Caco-2 (cell line): ENCODE measurements at regions not wholly inside any gene's neighbourhood (a gene's known extent, or its start where the extent isn't known, plus 50 kb on each side); places are given as distances from the start of the nearest gene placed in this dataset.

Experiments used
- BruUV-seq: library from RNA; stranded (reverse); fragments of 400-500 nt; replicated peaks from 2 replicates; lab custom pipeline; 2021; lab: Mats Ljungman, UMichigan
- CTCF ChIA-PET: fragments of 300-600 bp; sonication (Branson Sonifier 250); formaldehyde crosslinking; loops from one replicate; lab custom pipeline; 2022; ENCODE audit warnings: antibody characterized with exemption; lab: Charles Lee
- POLR2A ChIA-PET: fragments of 300-600 bp; sonication (Branson Sonifier 250); formaldehyde crosslinking; loops from one replicate; lab custom pipeline; 2022; ENCODE audit warnings: antibody characterized with exemption; lab: Charles Lee
- DNase-seq, 2 experiments: peaks; one replicate each; pipeline versions ENCODE4 v3.0.0 to v3.0.0-alpha.2; 2020 to 2022
- H3K27me3 ChIP-seq: replicated peaks from 2 replicates; pipeline ENCODE4 v1.6.0; 2011; ENCODE audit warnings: low read length; ENCODE audit not compliant: control insufficient read depth, insufficient read depth
- H3K36me3 ChIP-seq: 2 replicates; pipeline ENCODE4 v1.5.1; 2011; ENCODE audit warnings: low read length; ENCODE audit not compliant: control insufficient read depth, insufficient read depth
- H3K4me1 ChIP-seq: fragments of 250-450 bp; sonication (Bioruptor Pico); 2 replicates; pipeline ENCODE4 v1.5.1; 2020; ENCODE audit warnings: mild to moderate bottlenecking
- H3K4me3 ChIP-seq: 2 replicates; pipeline ENCODE4 v1.5.1; 2011; ENCODE audit warnings: low read depth, mild to moderate bottlenecking, control low read depth, low read length
- H3K9me3 ChIP-seq: fragments of 250-450 bp; sonication (Bioruptor Pico); 2 replicates; pipeline ENCODE4 v1.5.1; 2020; ENCODE audit warnings: mild to moderate bottlenecking, moderate library complexity
- H3K27ac Mint-ChIP-seq: one replicate; pipeline ENCODE4 v1.8.0; 2022; ENCODE audit warnings: mixed read lengths; ENCODE audit not compliant: unreplicated experiment
- H3K27me3 Mint-ChIP-seq: one replicate; pipeline ENCODE4 v1.8.0; 2022; ENCODE audit warnings: mixed read lengths; ENCODE audit not compliant: insufficient read depth, unreplicated experiment
- H3K36me3 Mint-ChIP-seq: one replicate; pipeline ENCODE4 v1.8.0; 2022; ENCODE audit warnings: mild to moderate bottlenecking, mixed read lengths; ENCODE audit not compliant: insufficient read depth, unreplicated experiment
- H3K4me1 Mint-ChIP-seq: one replicate; pipeline ENCODE4 v1.8.0; 2022; ENCODE audit warnings: low read depth, mixed read lengths; ENCODE audit not compliant: unreplicated experiment
- H3K4me3 Mint-ChIP-seq: one replicate; pipeline ENCODE4 v1.8.0; 2022; ENCODE audit warnings: mild to moderate bottlenecking, moderate library complexity, mixed read lengths; ENCODE audit not compliant: unreplicated experiment
- H3K9me3 Mint-ChIP-seq: one replicate; pipeline ENCODE4 v1.8.0; 2022; ENCODE audit warnings: mixed read lengths; ENCODE audit not compliant: unreplicated experiment
- intact Hi-C: fragments of 100-400 bp; cut with micrococcal nuclease; formaldehyde crosslinking; loops from one replicate; pipeline ENCODE4 v1.10.0; 2022; ENCODE audit not compliant: unreplicated experiment
- TF ChIP-seq, protein P1 (sequence below), 2 experiments: fragments of 200-600 bp in 1 of 2; IDR thresholded peaks; 1 replicate in 1 of 2; 2 replicates in 1 of 2; pipeline versions ENCODE4 v1.5.1 to v1.8.0; 2011 to 2022; ENCODE audit warnings: antibody characterized with exemption in 1 of 2, control low read depth in 1 of 2, inconsistent platforms in 1 of 2, low read depth in 1 of 2, low read length in 1 of 2, mild to moderate bottlenecking in 1 of 2, moderate library complexity in 1 of 2; ENCODE audit not compliant: insufficient read depth in 1 of 2, severe bottlenecking in 1 of 2, unreplicated experiment in 1 of 2

DNA sequence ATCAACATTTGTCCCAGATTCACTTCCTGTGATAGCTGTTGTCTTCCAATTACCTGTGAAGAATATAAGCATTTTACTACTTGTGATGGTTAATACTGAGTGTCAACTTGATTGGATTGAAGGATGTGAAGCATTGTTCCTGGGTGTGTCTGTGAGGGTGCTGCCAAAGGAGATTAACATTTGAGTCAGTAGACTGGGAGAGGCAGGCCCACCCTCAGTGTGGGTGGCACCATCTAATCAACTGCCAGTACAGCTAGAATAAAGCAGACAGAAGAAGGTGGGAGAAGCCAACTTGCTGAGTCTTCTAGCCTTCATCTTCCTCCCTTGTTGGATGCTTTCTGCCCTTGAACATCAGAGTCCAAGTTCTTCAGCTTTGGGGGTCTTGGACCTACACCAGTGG lies 660.4 kb upstream of the GOT2 start:
- no peaks in the 10 kb centered on the region for H3K9me3 ChIP-seq
- no peaks in the 10 kb centered on the region for H3K27me3 ChIP-seq
- intact Hi-C loops: no loop called here
- Mint-ChIP-seq H3K36me3 (no peaks in the 10 kb centered on the region), H3K9me3 (no peaks in the 10 kb centered on the region), H3K4me3 (no peak overlapping the region), H3K27me3 (peaks cover 2% of the 10 kb centered on the region), H3K27ac (no peak overlapping the region), H3K4me1 (no peaks in the 10 kb centered on the region)
- no peaks in the 10 kb centered on the region for H3K36me3 ChIP-seq
- ChIA-PET POLR2A (no interaction called here), CTCF (no interaction called here)
- no peaks in the 10 kb centered on the region for H3K4me1 ChIP-seq
- TF ChIP-seq, protein P1, sequence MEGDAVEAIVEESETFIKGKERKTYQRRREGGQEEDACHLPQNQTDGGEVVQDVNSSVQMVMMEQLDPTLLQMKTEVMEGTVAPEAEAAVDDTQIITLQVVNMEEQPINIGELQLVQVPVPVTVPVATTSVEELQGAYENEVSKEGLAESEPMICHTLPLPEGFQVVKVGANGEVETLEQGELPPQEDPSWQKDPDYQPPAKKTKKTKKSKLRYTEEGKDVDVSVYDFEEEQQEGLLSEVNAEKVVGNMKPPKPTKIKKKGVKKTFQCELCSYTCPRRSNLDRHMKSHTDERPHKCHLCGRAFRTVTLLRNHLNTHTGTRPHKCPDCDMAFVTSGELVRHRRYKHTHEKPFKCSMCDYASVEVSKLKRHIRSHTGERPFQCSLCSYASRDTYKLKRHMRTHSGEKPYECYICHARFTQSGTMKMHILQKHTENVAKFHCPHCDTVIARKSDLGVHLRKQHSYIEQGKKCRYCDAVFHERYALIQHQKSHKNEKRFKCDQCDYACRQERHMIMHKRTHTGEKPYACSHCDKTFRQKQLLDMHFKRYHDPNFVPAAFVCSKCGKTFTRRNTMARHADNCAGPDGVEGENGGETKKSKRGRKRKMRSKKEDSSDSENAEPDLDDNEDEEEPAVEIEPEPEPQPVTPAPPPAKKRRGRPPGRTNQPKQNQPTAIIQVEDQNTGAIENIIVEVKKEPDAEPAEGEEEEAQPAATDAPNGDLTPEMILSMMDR (IDR thresholded peaks at IDR 0.05; ENCODE audit: insufficient read depth in 1 of 2, low read depth in 1 of 2, low read length in 1 of 2, severe bottlenecking in 1 of 2, unreplicated experiment in 1 of 2): no peak
- BruUV-seq: no TSS peak
- no peak for DNase-seq
- H3K4me3 ChIP-seq: no peak overlapping the region

DNA sequence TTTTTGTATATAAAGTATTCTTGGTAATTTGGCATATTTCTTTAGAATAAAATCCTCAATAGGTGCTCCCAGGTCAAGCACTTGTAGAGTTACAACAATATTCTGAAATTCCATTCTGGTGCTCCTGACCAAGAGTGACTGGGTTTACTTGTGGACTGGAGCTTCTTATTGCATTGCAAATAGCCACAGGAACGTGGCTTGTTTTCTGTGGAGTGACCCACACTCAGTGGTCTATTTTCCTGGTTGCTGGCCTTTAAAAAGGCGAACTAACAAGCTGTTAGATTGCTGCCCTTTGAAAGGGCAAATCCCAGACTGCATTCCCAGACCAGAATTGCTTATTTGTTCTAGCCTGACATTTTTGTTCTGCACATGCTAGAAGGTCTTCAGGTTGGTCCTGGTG lies 658.8 kb upstream of the GOT2 start:
- no peak for DNase-seq
- H3K27ac Mint-ChIP-seq: no peak overlapping the region
- H3K4me1 ChIP-seq: no peaks in the 10 kb centered on the region
- TF ChIP-seq, protein P1 (IDR thresholded peaks at IDR 0.05; ENCODE audit: insufficient read depth in 1 of 2, low read depth in 1 of 2, low read length in 1 of 2, severe bottlenecking in 1 of 2, unreplicated experiment in 1 of 2): no peak
- no peaks in the 10 kb centered on the region for H3K9me3 Mint-ChIP-seq
- no peaks in the 10 kb centered on the region for H3K9me3 ChIP-seq
- CTCF ChIA-PET: no interaction called here
- no peaks in the 10 kb centered on the region for H3K27me3 ChIP-seq
- intact Hi-C loops: no loop called here
- H3K36me3 ChIP-seq: no peaks in the 10 kb centered on the region
- no peaks in the 10 kb centered on the region for H3K4me1 Mint-ChIP-seq
- H3K36me3 Mint-ChIP-seq: no peaks in the 10 kb centered on the region
- no peak overlapping the region for H3K4me3 Mint-ChIP-seq
- no TSS peak for BruUV-seq
- H3K4me3 ChIP-seq: no peak overlapping the region
- POLR2A ChIA-PET: no interaction called here
- H3K27me3 Mint-ChIP-seq: peaks cover 9% of the 10 kb centered on the region

DNA sequence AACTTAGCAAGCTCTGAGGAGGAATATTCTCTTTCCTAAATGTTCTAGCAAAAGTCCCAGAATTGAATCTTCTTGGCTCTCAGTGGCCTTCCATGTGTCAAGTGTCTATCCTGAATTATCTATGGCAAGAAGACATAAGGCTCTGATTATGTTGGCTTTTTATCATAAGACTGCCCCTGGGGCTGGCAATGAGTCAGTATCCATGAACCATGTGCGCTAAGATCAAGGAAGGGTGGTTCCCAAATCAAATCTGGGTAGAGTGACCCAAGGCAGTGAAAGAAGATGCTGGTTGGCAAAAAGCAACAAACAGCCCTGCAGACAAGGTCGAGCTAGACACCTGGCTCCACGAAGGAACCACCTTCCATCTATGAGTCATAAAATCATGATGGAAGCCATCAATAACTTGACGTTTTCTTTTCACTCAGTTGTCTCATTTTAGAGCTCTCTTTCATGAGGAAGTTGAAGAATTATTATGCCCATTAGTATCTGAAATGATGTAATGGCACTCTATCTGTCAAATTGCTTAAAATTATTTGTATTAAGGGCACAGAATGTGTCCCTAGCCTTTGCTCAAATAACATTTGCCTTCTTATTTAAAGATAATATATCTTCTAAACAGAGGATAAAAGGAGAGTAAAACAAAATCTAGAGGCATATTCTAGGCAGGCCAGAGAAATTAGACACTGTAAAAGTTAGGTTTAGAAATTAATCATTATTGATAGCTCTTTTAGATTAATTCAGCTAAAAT lies 657.7 kb upstream of the GOT2 start:
- Mint-ChIP-seq H3K9me3 (no peaks in the 10 kb centered on the region), H3K36me3 (no peaks in the 10 kb centered on the region), H3K4me1 (no peaks in the 10 kb centered on the region), H3K4me3 (no peak overlapping the region), H3K27ac (no peak overlapping the region), H3K27me3 (peaks cover 9% of the 10 kb centered on the region)
- ChIA-PET POLR2A (no interaction called here), CTCF (no interaction called here)
- intact Hi-C loops: no loop called here
- Histone ChIP-seq H3K36me3 (no peaks in the 10 kb centered on the region), H3K4me1 (no peaks in the 10 kb centered on the region), H3K27me3 (no peaks in the 10 kb centered on the region), H3K9me3 (no peaks in the 10 kb centered on the region), H3K4me3 (no peak overlapping the region)
- no peak for DNase-seq
- no TSS peak for BruUV-seq
- TF ChIP-seq, protein P1 (IDR thresholded peaks at IDR 0.05; ENCODE audit: insufficient read depth in 1 of 2, low read depth in 1 of 2, low read length in 1 of 2, severe bottlenecking in 1 of 2, unreplicated experiment in 1 of 2): no peak
